UCSD-AML1 (cell line): ENCODE measurements at regions not wholly inside any gene's neighbourhood (a gene's known extent, or its start where the extent isn't known, plus 50 kb on each side); places are given as distances from the start of the nearest gene placed in this dataset.
"Not testable (repeated sequence)": the region's sequence is repeated elsewhere in the genome, so short reads cannot be mapped to it uniquely, and the experiment has no call there.

ENCODE experiments used
- DNase-seq: peaks from one replicate; lab custom pipeline; 2025; ENCODE audit not compliant: unreplicated experiment; lab: John Stamatoyannopoulos, UW

DNA sequence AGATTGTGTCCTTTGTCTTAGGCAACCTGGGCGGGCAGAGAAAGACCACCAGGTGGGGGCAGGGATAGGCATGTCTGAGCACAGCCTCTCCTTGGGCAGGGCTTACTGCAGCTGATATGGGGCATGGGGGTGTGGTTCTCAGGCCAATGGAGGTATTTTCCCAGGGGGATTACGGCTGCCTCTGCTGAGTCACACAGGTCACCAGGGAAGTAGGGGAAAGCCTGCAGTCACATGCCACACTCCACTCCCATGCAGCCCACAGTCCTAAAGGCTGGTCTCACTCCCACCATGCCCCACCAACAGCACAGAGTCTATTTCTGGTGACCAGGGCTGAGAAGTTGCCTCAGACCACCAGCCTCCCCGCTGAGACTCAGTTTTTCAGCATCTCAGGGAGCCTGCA is 466.4 kb downstream of the DIPK2A start:
- DNase-seq: no peak

- no peak for DNase-seq
Observed at GRCh38 chr3:144444061-144444460, 472.4 kb downstream of the DIPK2A start.

DNA sequence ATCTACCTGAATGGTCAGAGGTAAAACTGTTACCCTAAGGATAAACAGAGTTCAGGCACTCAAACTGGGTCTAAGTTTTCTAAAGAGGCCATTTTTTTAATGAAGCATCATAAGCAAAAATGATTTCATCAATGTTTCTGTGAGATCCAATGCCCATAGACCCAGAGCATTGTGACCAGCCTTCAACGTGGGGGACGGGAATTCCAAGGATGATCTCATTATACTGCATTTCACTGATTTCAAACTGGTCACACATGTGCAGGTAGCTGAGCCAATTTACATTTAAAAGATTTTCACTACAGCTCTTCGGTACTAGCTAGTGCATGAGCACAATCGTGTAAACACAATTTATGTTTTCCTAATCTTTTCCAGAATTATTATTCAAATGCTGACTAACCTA is 472.9 kb downstream of the DIPK2A start:
- DNase-seq: no peak

- no peak for DNase-seq
Observed at GRCh38 chr3:144455841-144456440, 484.3 kb downstream of the DIPK2A start.

DNA sequence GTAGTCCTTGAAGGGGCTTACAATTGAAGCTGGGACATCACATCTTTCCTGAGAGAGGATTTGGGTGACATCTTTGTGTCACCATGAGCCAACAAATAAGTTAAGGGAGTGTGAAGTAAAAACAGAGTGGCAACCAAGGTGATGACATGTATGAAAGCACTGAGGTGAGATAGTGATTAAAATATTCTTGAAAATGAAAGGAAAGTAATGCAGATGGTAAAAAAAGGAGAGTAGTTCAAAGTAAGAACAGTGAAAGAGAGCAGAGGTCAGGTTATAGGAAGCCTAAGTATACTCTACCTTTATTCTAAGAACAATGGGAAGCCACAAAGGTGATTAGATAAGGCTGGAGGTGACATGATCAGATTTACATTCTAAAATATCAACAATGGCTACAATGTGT is 486.1 kb downstream of the DIPK2A start:
- DNase-seq: no peak

GRCh38 chr3:144458283-144458682 is 486.7 kb downstream of the DIPK2A start:
- no peak for DNase-seq

- DNase-seq: no peak
Observed at GRCh38 chr3:144462337-144462736, 490.7 kb downstream of the DIPK2A start.

DNA sequence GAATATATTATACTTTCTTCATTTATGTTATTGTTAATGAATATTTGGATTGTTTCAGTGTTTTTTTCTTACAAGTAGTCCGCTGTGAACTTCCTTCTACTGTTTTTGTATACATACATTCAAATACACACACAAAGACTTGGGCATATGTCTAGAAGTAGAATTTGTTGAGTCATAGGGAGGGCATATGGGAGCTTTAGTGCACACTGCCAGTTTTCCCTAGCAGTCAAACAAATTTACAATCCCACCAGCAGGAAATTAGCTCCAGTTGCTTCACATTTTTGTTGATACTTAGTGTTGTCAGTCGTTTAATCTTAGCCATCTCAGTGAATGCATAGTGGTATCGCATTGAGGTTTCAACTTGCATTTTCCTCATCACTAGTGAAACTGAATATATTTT is 492.3 kb downstream of the DIPK2A start:
- no peak for DNase-seq

- DNase-seq: no peak
Observed at GRCh38 chr3:144466114-144466513, 494.5 kb downstream of the DIPK2A start.

DNA sequence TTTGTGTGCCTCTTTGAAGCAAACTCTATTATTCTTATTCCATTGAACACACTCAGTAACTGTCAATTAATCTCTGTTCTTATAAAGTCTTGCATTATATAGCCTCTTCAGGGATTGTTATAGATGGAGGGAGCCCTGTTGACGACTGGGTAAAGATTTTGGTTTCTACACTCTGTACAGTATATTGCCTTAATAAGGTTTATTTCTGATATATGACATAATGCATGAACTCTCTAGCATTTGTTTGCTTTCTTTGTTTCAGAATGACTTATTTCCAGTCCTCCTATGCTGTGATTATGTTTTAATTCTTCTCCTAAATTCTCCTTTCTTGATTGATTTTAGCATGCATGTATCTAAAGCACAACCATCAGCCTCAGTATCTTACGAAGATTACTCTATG is 494.9 kb downstream of the DIPK2A start:
- no peak for DNase-seq

DNA sequence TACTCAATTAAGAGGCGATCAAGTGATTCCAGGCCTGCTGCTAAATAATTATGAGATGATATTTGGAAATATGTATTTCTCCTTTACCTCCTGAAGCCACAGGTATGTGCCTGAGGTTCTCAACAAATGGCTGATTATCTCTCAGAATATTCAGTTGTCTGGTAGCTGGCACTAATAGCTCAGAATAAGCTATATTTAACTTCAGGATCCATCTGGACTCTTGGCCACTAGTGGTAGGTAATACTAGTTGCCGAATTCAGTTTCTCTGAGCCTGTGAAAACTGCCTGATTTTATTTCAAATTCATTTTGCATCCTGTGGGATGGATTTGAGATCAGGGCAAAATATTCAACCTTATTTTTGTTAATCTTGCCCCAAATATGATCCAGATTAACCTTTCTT is 499.0 kb downstream of the DIPK2A start:
- DNase-seq: no peak

DNA sequence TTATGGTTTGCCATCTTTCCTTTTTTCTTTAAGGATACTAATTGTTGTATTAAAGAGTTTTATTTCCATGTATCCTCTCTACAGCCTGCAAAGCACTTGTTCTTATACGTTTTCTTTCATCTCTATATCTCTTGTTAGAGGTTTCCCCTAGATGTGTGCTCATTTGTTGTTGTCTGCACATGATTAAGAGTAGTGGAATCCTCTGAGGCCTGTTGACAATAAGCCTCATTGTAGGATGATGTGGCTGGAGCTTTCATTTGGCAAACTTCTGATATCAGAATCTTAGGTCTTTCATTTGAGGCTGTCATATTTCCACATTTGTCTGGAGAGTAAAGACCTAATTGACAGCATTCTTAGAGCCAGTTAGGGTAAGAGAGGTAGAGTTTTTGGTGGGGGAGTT is 506.0 kb downstream of the DIPK2A start:
- DNase-seq: no peak

- no peak for DNase-seq
Observed at GRCh38 chr3:144480416-144480919, 508.8 kb downstream of the DIPK2A start.

DNA sequence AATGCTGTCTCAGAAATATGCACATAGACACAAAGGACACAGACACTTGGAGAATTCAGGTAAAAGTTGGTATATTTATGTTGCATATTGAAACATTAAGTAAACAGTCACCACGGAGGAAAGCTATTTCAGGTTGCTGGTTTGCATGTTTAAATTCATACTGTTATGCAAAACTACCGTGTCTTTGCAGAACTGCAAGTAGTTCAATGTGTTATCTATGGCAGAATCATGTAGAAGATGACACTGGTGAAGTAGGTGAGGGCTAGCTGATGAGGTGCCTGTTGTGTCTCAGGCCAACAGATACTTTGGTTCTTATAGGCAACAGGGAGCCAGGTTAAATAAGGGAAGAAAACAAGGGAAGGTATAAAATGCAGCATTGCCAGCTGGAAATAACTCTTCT is 511.3 kb downstream of the DIPK2A start:
- no peak for DNase-seq

- DNase-seq: no peak
Observed at GRCh38 chr3:144487011-144487410, 515.4 kb downstream of the DIPK2A start.

GRCh38 chr3:144488927-144489326 is 517.3 kb downstream of the DIPK2A start:
- DNase-seq: no peak

GRCh38 chr3:144491333-144491732 is 519.7 kb downstream of the DIPK2A start:
- no peak for DNase-seq

DNA sequence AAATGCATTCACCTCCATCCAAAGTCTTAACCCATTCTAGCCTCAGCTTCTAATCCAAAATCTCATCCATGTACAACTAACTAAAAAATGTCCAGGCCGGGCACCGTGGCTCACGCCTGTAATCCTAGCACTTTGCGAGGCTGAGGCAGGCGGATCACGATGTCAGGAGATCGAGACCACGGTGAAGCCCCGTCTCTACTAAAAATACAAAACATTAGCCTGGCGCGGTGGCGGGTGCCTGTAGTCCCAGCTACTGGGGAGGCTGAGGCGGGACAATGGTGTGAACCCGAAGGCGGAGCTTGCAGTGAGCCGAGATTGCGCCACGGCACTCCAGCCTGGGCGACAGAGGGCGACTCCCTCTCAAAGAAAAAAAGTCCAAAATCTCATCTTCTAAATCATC is 523.0 kb downstream of the DIPK2A start:
- not testable (repeated sequence) for DNase-seq

- no peak for DNase-seq
Observed at GRCh38 chr3:144496141-144496835, 524.7 kb downstream of the DIPK2A start.

DNA sequence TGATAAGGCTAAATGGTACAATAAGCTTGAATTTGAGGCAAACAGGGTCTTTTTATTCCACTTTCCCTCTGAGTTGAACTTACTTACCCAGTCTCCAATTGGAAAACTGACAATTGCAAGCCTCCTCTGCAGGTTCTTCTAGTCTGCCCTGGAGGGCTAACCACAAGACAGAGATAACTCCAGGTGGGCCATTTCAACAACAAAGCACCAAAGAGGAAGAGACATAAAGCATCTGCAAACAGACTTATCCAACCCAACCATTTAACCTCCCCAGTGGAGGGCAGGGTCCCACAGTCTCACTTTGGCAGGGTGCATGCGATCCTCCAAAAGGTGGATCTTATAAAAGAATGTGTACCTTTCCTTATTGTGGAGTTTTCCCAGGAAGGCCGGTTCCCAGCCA is 525.8 kb downstream of the DIPK2A start:
- DNase-seq: no peak

DNA sequence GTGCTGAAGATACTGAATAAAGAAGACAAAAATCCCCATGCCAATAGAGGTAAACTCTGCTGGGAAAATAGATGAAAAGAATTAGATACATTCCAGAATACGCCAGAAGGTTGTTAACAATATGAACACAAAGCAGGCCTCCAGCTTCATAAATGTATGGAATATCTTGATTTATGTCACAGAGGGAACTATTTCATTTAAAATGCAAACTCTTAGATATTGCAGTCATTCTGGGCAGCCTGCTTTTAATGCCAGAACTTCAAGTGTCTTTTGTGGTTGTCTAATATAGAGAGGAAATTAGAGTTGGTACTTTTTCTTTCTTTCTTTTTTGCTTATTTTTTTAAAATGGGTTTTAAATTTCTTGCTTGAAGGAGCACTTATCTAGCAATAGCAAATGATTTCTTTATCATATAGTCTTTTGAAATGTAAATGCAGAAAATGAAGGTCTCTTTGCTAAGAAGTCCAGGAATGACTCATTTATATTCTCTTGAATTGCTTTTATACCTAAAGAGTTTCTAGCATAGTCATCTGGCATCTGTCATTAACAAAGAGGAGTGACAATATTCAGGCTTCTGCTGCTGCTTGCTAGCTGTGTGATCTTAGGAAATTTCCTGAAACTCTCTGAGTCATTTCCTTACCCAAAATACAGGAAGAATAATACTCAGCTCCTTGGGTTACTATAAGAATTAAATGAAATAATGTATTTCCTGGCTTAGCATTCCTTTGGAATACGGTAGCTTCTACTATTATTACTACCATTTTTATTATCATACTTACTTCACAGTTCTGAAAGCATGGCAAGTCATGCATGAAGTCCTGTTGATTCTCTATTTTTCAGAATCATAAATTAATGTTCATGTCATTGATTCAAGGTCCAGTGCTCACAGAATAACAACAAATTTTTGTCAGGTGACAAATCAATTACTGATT is 527.6 kb downstream of the DIPK2A start:
- no peak for DNase-seq

DNA sequence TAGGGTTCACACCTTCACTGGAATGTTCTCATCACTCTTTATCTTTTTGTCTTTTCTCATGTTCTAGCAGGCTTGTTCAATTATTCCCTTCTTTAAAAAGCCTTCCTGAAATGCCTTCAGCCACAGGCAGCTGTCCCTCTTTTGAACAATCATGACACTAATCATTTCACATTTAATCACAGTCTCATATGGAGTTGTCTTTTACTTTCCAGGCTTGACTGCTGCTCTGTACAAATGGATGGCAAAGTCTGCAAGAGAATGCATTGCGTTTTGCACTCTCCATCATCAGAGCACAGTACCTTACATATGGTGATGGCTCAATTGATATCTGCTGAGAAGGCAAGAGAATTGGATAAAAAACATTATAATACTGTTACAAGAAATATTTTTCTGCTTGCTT is 529.8 kb downstream of the DIPK2A start:
- no peak for DNase-seq
